Raji (cell line): ENCODE measurements at regions not wholly inside any gene's neighbourhood (a gene's known extent, or its start where the extent isn't known, plus 50 kb on each side); places are given as distances from the start of the nearest gene placed in this dataset.

Experiments used
- POLR2A ChIP-seq: IDR thresholded peaks from 2 replicates; pipeline ENCODE4 v1.6.1; 2011; ENCODE audit warnings: low read depth, low read length, control low read depth; ENCODE audit not compliant: insufficient read depth

- TF ChIP-seq POLR2A = no peak
Measured at GRCh38 chr10:78386509-78386908, 352.8 kb downstream of the RPS24 start.

GRCh38 chr10:78388331-78389050 is 354.8 kb downstream of the RPS24 start:
- TF ChIP-seq POLR2A = no peak

- TF ChIP-seq POLR2A = no peak
Measured at GRCh38 chr10:78389419-78389818, 355.8 kb downstream of the RPS24 start.

GRCh38 chr10:78390051-78390450 is 356.4 kb downstream of the RPS24 start:
- TF ChIP-seq POLR2A = no peak

- no peak for TF ChIP-seq POLR2A
Measured at GRCh38 chr10:78390817-78391216, 357.2 kb downstream of the RPS24 start.

GRCh38 chr10:78391585-78391984 is 357.9 kb downstream of the RPS24 start:
- no peak for TF ChIP-seq POLR2A

GRCh38 chr10:78392197-78392596 is 358.5 kb downstream of the RPS24 start:
- TF ChIP-seq POLR2A = no peak

GRCh38 chr10:78393094-78393493 is 359.4 kb downstream of the RPS24 start:
- TF ChIP-seq POLR2A = no peak

- TF ChIP-seq POLR2A = no peak
Measured at GRCh38 chr10:78394047-78394446, 360.4 kb downstream of the RPS24 start.

- TF ChIP-seq POLR2A = no peak
Measured at GRCh38 chr10:78395162-78395561, 361.5 kb downstream of the RPS24 start.

GRCh38 chr10:78396754-78397153 is 363.1 kb downstream of the RPS24 start:
- no peak for TF ChIP-seq POLR2A

GRCh38 chr10:78397786-78398185 is 364.1 kb downstream of the RPS24 start:
- no peak for TF ChIP-seq POLR2A

GRCh38 chr10:78398382-78398781 is 364.7 kb downstream of the RPS24 start:
- no peak for TF ChIP-seq POLR2A

GRCh38 chr10:78401624-78402367 is 368.1 kb downstream of the RPS24 start:
- TF ChIP-seq POLR2A = no peak

GRCh38 chr10:78402591-78402990 is 368.9 kb downstream of the RPS24 start:
- no peak for TF ChIP-seq POLR2A

- TF ChIP-seq POLR2A = no peak
Measured at GRCh38 chr10:78403781-78404180, 370.1 kb downstream of the RPS24 start.

GRCh38 chr10:78404296-78404695 is 370.6 kb downstream of the RPS24 start:
- no peak for TF ChIP-seq POLR2A

- no peak for TF ChIP-seq POLR2A
Measured at GRCh38 chr10:78405231-78405630, 371.6 kb downstream of the RPS24 start.
